HFFc6 (cell line): ENCODE measurements at regions not wholly inside any gene's neighbourhood (a gene's known extent, or its start where the extent isn't known, plus 50 kb on each side); places are given as distances from the start of the nearest gene placed in this dataset.

Source experiments
- DNase-seq: peaks from one replicate; pipeline ENCODE4 v3.0.0-alpha.2; 2018
- H3K27ac Mint-ChIP-seq: 2 replicates; pipeline ENCODE4 v1.8.0; 2020; ENCODE audit warnings: mild to moderate bottlenecking, mixed read lengths
- H3K27me3 Mint-ChIP-seq: 2 replicates; pipeline ENCODE4 v1.8.0; 2021; ENCODE audit warnings: mild to moderate bottlenecking, moderate library complexity, mixed read lengths; ENCODE audit not compliant: insufficient read depth
- H3K36me3 Mint-ChIP-seq: 2 replicates; pipeline ENCODE4 v1.8.0; 2021; ENCODE audit warnings: low read depth, mixed read lengths
- H3K4me1 Mint-ChIP-seq: 2 replicates; pipeline ENCODE4 v1.8.0; 2020; ENCODE audit warnings: low read depth, mixed read lengths
- H3K4me3 Mint-ChIP-seq: 2 replicates; pipeline ENCODE4 v1.8.0; 2020; ENCODE audit warnings: mild to moderate bottlenecking, moderate library complexity, mixed read lengths
- H3K9me3 Mint-ChIP-seq: 2 replicates; pipeline ENCODE4 v1.8.0; 2020; ENCODE audit warnings: mild to moderate bottlenecking, mixed read lengths
- TF ChIP-seq, protein P1 (sequence below): fragments of 200-600 bp; sonication (generic); IDR thresholded peaks from 2 replicates; pipeline ENCODE4 v1.5.0; 2021; ENCODE audit warnings: antibody characterized with exemption, mild to moderate bottlenecking

DNA sequence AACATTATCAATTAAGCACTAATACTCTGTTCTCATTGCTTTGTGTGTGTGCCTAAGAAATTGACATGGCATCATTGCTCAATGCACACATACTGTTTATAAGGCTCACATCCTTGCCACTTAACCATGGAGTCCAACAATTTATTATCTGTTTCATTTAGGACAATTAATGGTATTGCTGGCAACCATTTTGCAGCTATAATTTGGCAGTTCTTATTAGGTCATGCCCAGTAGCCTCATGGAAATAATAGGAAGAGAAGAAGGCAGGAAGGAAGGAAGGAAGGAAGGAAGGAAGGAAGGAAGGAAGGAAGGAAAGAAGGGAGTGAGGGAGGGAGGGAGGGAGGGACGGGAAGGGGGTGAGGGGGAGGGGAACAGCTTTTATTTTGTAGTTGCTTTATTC, 285.5 kb upstream of the SLC24A2 start:
- Mint-ChIP-seq H3K9me3 (no peaks in the 10 kb centered on the region), H3K4me1 (no peaks in the 10 kb centered on the region)

DNA sequence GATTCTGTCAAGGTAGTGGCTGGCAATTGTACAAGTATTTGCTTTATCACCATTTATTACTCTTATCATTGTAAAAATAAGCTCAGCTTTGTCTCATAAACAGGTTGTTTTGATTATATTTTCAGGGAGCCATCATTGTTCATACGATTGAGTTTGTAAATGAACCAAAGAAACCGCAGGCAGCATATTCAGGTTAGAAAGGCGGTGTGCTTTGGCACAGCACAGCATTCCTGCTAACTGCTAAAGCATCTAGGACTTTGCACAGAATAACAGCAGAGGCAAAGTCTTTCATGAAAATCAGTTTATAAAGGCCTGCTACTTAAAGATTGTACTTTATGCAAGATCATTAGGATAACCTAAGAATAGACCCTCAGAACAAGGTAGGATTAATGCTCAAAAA, 281.5 kb upstream of the SLC24A2 start:
- H3K27ac Mint-ChIP-seq = no peak overlapping the region
- no peaks in the 10 kb centered on the region for H3K4me1 Mint-ChIP-seq
- TF ChIP-seq, protein P1, sequence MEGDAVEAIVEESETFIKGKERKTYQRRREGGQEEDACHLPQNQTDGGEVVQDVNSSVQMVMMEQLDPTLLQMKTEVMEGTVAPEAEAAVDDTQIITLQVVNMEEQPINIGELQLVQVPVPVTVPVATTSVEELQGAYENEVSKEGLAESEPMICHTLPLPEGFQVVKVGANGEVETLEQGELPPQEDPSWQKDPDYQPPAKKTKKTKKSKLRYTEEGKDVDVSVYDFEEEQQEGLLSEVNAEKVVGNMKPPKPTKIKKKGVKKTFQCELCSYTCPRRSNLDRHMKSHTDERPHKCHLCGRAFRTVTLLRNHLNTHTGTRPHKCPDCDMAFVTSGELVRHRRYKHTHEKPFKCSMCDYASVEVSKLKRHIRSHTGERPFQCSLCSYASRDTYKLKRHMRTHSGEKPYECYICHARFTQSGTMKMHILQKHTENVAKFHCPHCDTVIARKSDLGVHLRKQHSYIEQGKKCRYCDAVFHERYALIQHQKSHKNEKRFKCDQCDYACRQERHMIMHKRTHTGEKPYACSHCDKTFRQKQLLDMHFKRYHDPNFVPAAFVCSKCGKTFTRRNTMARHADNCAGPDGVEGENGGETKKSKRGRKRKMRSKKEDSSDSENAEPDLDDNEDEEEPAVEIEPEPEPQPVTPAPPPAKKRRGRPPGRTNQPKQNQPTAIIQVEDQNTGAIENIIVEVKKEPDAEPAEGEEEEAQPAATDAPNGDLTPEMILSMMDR = no peak
- no peak overlapping the region for H3K4me3 Mint-ChIP-seq
- DNase-seq = no peak
- peaks cover 2% of the 10 kb centered on the region; the same call in 1 of the 2 replicates for H3K27me3 Mint-ChIP-seq
- no peaks in the 10 kb centered on the region for H3K9me3 Mint-ChIP-seq
- H3K36me3 Mint-ChIP-seq = no peaks in the 10 kb centered on the region

More for the DNA sequence above, 285.5 kb upstream of the SLC24A2 start:
- TF ChIP-seq, protein P1 = no peak
- Mint-ChIP-seq H3K27ac (no peak overlapping the region), H3K36me3 (no peaks in the 10 kb centered on the region), H3K4me3 (no peak overlapping the region), H3K27me3 (peaks cover 5% of the 10 kb centered on the region)
- no peak for DNase-seq

DNA sequence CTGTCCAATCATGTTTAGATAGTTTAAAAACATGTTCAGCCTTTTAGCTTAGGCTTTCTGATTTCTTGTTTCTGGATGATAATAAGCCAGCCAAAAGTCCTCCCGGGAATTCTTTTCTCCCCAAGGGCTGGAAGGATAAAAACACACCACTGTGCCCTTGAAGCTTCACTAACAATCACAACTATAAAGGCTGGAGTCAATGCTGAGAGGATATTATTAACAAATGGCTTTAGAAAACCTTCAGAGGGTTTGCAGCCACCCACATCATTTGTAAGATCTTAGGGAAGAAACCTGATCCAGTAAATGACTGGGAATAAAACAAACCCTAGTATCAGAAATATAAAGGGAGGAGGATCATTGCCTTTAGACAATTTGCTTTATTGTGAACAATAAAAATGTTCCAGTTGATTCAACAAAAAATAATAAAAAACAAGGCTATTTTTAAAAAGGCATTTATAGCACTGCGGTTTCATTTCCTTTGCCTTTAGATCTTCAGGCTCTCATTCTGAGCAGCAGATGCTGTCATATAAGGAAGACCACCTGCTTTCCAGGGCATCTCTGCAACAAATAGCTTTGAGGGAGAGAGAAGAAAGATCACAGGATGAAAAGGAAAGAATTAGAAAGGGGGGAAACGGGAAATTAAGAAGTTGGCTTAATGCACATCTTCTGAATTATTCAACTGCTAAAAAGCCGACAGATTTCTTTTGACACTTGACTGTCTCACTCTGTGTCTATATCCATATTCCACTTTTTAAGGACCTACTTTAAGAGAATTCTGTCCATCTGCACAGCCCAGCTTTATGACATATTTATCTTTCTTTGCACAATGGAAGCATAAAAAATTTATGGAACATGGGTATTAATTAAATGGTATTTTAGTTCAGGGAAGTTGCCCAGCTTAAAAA, 277.2 kb upstream of the SLC24A2 start:
- Mint-ChIP-seq H3K27me3 (no peaks in the 10 kb centered on the region; the same call in 1 of the 2 replicates), H3K4me1 (no peaks in the 10 kb centered on the region), H3K9me3 (no peaks in the 10 kb centered on the region), H3K4me3 (no peak overlapping the region), H3K36me3 (no peaks in the 10 kb centered on the region), H3K27ac (no peak overlapping the region)
- TF ChIP-seq, protein P1 = no peak
- no peak for DNase-seq

DNA sequence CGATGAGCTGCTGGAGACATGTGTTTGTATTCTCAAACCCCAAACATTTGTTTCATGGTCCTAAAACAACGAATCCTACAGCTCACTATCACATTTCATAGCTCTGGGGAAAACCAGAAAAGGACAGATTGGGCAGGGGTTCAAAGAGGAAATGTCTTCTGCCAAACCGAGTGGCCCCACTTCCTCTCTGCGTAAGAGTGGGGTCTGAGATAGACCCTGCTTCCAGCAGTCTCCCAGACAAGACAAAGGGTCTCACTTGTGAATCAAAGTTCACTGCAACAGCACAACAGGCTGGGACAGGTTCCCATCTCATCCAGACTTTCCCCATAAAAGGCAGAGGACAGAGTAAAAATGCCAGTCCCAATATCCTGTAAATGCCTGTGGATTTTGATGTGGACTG, 276.2 kb upstream of the SLC24A2 start:
- TF ChIP-seq, protein P1 = no peak
- H3K4me3 Mint-ChIP-seq = no peak overlapping the region
- no peaks in the 10 kb centered on the region; the same call in 1 of the 2 replicates for H3K27me3 Mint-ChIP-seq
- H3K9me3 Mint-ChIP-seq = no peaks in the 10 kb centered on the region
- no peak for DNase-seq
- no peaks in the 10 kb centered on the region for H3K4me1 Mint-ChIP-seq
- no peak overlapping the region for H3K27ac Mint-ChIP-seq
- H3K36me3 Mint-ChIP-seq = no peaks in the 10 kb centered on the region

DNA sequence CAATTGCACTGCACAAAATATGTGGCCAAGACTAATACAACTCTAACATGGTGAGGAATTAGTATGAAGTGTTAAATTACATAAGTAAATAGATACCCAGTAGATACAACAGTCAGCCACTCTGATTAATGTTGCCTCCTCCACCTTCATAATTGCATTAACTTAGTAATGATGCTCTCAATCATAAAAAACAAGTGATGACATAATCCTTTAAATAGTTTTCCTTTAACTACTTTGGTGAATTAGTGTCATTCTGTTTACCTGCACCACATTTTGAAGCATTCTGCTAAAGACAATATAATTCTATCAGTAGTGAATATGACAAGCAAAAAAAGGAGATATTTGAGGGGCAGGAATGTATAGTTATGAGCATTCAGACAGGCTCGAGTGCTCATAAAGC, 265.9 kb upstream of the SLC24A2 start:
- TF ChIP-seq, protein P1 = no peak
- H3K9me3 Mint-ChIP-seq = no peaks in the 10 kb centered on the region
- no peaks in the 10 kb centered on the region for H3K4me1 Mint-ChIP-seq
- H3K27ac Mint-ChIP-seq = no peak overlapping the region
- H3K36me3 Mint-ChIP-seq = no peaks in the 10 kb centered on the region
- DNase-seq = no peak
- no peak overlapping the region for H3K4me3 Mint-ChIP-seq
- H3K27me3 Mint-ChIP-seq = peaks cover 1% of the 10 kb centered on the region
